ENCODE measurements at regions not wholly inside any gene's neighbourhood (a gene's known extent, or its start where the extent isn't known, plus 50 kb on each side); places are given as distances from the start of the nearest gene placed in this dataset.

DNA sequence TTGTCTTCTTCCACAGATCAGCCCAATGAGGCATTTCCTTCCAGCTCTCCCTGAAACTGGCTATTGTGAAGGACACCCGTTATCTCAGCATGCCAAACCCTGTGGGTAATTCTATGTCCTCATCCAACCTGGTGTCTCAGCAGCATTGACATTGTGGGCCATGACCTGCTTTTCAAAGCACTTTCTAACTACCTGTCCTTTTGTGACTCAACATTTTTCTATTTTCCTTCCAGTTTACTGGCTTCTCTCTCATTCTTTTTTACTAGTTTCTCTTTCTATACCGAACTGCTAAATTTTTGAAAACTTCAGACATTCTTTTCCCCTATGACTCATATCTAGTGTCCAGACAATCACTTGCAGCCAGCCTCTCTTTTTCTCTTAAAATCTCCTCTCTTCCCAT lies 136.4 kb upstream of the HTR2A start:
- TF ChIP-seq, protein P1, sequence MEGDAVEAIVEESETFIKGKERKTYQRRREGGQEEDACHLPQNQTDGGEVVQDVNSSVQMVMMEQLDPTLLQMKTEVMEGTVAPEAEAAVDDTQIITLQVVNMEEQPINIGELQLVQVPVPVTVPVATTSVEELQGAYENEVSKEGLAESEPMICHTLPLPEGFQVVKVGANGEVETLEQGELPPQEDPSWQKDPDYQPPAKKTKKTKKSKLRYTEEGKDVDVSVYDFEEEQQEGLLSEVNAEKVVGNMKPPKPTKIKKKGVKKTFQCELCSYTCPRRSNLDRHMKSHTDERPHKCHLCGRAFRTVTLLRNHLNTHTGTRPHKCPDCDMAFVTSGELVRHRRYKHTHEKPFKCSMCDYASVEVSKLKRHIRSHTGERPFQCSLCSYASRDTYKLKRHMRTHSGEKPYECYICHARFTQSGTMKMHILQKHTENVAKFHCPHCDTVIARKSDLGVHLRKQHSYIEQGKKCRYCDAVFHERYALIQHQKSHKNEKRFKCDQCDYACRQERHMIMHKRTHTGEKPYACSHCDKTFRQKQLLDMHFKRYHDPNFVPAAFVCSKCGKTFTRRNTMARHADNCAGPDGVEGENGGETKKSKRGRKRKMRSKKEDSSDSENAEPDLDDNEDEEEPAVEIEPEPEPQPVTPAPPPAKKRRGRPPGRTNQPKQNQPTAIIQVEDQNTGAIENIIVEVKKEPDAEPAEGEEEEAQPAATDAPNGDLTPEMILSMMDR (IDR thresholded peaks at IDR 0.05): no peak
- TF ChIP-seq EZH2 (IDR thresholded peaks at IDR 0.05; ENCODE audit: borderline replicate concordance, insufficient read depth, low read depth, low read length, poor library complexity, severe bottlenecking): no peak

Measured in B cell (primary cell).